ENCODE measurements at regions not wholly inside any gene's neighbourhood (a gene's known extent, or its start where the extent isn't known, plus 50 kb on each side); places are given as distances from the start of the nearest gene placed in this dataset.

DNA sequence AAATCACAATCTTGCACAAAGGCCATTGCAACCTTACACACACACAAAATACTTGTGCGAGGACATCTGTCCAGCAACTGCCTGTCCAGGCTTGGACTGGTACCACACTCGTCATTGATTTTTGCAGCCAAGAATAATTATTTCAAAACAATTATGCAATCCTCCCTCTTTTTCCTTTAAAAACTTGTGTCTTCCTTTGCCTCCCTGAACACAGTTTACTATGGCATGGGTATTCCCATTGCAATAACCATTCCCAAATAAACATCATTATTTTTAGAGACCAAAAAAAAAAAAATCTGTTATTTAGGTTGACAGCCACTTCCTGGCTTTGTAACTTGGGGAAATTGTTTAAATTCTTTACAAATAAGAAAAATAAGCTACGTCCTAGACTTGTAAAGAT lies 54.0 kb downstream of the C11orf91 start:
- DNase-seq (ENCODE audit: extremely low read depth, low read depth, low spot score) = peak; percentile 60

DNA sequence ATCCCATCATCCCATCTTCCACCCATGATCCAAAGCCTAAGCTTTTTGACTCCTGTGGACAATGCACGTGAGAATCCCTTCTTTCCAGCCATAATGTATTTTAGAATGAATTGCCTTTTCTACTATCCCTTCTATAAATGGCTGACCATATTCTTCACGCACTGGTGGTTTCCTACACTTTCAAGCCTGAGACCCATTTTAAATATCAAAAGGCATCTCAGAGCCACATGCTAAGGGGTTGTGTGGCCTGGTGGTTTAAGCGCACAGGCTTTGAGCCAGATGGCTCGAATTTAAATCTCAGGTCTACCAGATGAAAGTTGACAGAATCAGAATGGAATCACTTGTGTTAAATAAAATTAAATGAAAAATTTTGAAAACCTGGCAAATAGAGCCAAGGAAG lies 54.5 kb downstream of the C11orf91 start:
- DNase-seq (ENCODE audit: extremely low read depth, low read depth, low spot score) = no peak

DNA sequence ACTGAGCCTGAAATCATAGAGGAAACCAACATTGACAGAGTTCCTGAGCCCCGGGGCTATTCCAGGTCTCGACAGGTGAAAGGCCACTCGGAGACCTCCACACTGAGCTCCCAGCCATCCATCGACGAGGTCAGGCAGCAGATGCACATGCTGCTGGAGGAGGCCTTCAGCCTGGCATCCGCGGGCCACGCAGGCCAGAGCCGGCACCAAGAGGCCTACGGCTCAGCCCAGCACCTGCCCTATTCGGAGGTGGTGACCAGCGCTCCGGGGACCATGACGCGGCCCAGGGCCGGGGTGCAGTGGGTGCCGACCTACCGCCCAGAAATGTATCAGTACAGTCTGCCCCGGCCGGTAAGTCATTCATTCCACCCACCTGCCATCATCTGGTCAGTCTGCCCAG lies 54.9 kb downstream of the C11orf91 start:
- DNase-seq (ENCODE audit: extremely low read depth, low read depth, low spot score) = no peak

- DNase-seq (ENCODE audit: extremely low read depth, low read depth, low spot score) = no peak
These were observed 57.3 kb downstream of the C11orf91 start for GRCh38 chr11:33643167-33643824.

DNA sequence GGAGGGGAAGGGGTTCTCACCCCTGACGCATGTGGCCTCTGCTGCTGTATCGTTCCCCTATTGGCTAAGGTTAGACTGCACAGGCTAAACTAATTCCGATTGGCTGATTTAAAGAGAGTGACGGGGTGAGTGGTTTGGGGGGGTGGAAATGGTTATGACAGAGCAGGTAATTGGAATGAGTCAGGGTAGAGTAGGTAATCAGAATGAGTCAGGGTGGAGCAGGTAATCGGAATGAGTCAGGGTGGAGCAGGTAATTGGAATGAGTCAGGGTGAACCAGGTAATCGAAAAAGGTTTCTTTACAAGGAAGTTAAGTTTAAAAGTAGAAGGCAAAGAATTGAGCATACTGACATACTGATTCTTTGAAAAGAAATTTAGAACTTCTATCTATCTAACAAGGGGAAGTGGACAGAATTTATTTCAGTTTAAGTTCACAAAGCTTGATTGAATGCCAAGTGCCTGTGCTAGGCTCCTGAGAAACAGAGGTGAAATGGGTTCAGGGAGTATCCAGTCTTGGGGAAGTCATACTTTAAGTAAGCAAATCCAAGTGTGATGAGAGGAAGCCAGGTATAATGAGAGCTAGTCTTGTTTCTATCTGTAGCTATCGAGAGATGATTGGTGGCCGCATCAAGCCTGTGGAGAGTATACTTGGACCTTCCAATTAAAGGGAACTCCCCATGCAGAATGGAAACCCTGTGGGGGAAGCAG lies 58.0 kb downstream of the C11orf91 start:
- DNase-seq (ENCODE audit: extremely low read depth, low read depth, low spot score) = no peak

DNA sequence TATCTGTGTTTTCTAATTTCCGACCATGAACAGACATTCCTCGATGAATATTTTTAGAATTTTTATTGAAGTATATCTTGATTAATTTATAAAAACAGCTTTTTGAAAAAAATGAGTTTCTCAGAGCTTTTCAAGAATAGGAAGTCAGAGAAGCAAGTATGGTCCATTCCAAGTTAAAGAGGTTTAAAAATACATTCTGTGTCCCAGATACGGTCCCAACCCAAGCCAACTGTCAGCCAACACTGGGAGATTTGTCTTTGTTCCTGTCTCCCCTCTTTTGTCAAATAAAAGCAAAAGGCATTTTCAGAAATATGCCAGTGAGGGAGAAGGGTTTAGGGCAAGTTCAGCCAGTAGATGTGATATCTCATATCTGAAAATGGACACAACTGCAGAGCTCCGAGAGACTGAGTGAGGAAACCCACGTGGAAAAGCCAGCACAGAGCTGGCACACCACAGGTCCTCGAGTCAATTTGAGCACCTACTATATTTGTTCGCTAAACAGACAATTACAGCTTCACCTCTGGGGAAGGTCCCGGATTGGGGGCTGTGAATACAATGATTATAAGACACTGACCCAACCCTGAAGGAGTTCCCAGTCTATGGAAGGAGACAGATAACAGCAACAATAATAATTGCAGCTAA lies 59.8 kb downstream of the C11orf91 start:
- DNase-seq (ENCODE audit: extremely low read depth, low read depth, low spot score) = no peak

- DNase-seq (ENCODE audit: extremely low read depth, low read depth, low spot score) = no peak
These were observed 62.0 kb downstream of the C11orf91 start for GRCh38 chr11:33638608-33639007.

DNA sequence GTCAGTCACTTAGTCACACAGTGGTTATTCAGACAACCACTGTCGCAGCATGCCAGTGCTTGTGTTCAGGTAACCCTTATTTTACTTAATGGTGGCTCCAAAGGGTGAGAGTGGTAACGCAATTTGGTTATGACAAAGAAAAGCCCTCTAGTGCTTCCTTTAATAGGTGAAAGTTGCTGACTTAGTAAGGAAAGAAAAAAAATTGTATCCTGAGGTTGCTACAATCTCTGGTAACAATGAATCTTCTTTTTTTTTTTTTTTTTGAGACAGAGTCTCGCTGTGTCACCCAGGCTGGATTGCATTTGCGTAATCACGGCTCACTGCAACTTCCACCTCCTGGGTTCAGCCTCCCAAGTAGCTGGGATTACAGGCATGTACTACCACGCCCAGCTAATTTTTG lies 64.5 kb downstream of the C11orf91 start:
- no peak for DNase-seq (ENCODE audit: extremely low read depth, low read depth, low spot score)

DNA sequence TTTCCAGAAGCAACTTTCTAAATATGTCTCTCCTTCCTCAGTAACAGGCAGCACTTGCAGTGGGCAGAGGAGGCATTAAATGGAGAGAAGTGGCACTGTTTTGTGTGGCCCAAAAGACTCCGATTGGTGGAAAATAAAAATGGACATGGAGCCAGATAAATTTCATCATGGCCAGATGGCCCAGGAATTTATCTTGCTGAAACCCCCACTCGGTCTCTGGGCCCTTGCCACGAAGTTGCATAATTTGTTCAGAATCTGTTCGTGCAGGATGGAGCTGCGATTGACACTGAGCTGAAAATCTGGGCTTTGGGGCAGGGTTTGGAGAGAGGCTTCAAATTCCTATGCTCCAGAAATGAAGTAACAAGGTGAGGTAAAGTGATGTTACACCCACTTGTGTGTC lies 65.5 kb downstream of the C11orf91 start:
- DNase-seq (ENCODE audit: extremely low read depth, low read depth, low spot score) = no peak

DNA sequence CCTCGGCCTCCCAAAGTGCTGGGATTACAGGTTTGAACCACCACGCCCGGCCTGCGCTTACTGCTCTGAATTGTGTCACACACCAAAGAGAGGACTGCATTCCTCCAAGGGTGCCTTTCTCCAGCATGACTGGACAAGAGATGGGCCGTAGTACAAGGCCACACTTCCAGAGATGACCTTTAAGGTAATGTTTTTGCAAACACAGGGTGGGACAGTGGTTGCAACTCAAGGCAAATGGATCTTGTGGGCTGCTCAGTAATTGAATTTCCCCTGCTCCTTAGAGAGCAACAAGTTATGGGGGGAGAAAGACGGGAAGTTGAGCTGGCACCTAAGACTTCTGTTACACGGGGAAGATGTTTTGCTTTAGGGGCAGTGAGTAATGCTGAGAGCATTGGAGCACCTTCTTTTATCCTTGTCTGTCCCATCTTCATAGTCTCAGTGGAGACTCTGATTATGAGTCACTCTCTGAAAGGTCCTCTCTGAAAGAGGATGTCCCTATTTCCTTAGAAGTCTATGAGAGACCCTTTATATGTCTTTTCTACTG lies 66.3 kb downstream of the C11orf91 start:
- no peak for DNase-seq (ENCODE audit: extremely low read depth, low read depth, low spot score)

DNA sequence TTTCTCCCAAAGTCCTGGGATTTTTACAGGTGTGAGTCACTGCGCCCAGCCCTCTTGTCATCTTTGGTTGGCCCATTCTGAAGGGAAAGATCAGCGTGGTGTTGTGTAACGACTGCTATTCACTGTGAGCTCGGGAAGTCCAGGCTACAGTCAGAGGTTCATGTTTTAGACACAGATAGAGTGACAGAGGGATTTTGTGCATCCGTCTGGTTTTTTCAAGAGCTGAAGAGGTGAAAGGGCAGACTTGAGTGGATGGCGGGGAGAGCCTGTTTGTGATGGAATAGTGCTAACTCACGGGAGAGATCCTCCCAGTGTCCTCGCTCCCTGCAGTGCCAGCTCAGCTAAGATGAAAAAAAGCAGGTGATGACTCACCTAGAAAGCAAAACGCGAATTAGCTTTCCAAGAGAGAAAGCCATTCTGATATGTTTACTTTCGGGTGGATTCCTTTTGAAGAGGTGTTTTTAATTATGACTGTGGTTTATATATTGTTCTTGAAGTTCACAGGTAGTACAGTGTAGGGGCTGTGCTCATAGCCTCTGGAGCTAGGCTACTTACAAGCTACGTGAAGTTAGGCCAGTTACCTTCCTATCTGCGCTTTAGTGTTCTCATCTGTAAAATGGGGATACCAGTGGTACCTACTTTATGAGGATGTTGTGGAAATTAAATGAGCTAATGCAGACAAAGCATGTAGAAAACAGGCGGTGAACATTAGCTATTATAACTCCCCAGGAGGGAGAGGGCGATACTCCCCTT lies 67.2 kb downstream of the C11orf91 start:
- no peak for DNase-seq (ENCODE audit: extremely low read depth, low read depth, low spot score)

DNA sequence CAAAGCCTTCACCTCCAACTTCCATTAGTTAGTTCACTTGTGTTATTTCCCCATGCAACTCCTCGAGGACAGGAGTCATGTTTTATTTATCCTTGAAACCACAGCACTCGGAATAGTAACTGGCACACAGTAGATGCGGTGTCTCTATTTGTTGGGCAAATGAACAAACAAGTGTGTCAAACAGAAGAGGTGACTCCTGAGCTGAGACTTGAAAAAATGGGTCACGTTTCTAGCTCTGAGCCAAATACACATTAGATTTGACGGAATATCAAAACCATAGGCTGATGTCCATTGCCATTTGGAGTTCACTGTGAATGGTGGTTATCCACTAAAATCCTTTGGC lies 68.9 kb downstream of the C11orf91 start:
- no peak for DNase-seq (ENCODE audit: extremely low read depth, low read depth, low spot score)

GRCh38 chr11:33630936-33631748 lies 69.5 kb downstream of the C11orf91 start:
- no peak for DNase-seq (ENCODE audit: extremely low read depth, low read depth, low spot score)

GRCh38 chr11:33624083-33624482 lies 76.5 kb downstream of the C11orf91 start:
- DNase-seq (ENCODE audit: extremely low read depth, low read depth, low spot score) = no peak

- DNase-seq (ENCODE audit: extremely low read depth, low read depth, low spot score) = no peak
These were observed 77.8 kb downstream of the C11orf91 start for GRCh38 chr11:33622806-33623205.

GRCh38 chr11:33622186-33622585 lies 78.4 kb downstream of the C11orf91 start:
- no peak for DNase-seq (ENCODE audit: extremely low read depth, low read depth, low spot score)

DNA sequence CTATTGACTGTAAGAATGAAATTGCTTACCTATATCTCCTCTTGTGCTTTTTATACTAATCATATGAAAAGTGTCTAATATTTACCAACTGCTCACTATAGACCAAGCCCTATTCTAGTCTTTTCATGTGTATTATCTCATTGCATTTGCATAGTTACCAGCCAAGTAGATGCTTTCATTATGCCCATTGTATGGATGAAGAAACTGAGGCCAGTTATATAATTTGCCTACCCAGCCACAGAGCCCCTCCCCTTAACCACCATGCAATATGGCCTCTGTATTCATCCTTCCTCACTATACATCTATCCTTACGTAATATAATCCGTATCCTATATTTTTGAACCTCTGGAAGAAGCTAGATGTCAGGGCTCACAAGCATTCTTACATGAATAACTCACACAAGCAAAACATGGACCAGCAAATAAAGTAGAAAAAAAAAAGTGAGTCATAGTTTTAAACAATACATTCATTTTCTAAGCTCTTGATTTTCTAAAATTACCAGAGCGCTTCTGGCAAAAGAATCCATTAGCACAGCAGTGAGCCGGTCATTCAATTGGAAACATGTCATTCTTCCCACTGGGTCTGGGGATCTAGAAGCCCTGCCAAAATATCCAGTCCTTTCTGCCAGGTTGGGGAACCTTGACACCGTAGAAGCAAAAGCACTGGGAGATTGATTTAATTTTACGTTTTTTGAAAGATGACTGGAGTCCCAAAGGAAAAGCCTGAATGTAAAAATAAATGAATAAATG lies 80.0 kb downstream of the C11orf91 start:
- peak; percentile 12 for DNase-seq (ENCODE audit: extremely low read depth, low read depth, low spot score)

DNA sequence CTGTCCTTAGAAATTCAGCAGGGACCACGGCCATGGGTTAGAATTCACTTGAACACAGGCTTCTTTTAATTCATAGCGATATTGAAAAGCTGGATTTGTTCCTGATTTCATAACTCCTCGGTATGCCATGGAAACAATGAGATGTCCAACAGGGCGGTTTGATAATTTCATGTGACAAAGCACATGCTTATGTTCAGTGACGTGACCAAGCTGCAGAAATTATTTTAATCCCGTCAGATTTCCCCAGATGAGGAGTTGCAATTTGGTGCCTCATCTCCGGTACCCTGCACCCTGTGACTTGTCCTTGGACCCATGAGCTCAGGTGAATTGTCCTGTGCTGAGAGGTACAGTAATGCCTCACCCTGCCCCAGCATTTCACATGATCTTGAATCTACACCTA lies 81.7 kb downstream of the C11orf91 start:
- no peak for DNase-seq (ENCODE audit: extremely low read depth, low read depth, low spot score)

- DNase-seq (ENCODE audit: extremely low read depth, low read depth, low spot score) = no peak
These were observed 82.3 kb downstream of the C11orf91 start for GRCh38 chr11:33618351-33618710.

Measured in glomerular endothelial cell (primary cell).